Activated T-cell treated with anti-CD3 and anti-CD28 coated beads, Interleukin-2, amount 50 U/mL, for 1 hour (primary cell): ENCODE measurements at regions not wholly inside any gene's neighbourhood (a gene's known extent, or its start where the extent isn't known, plus 50 kb on each side); places are given as distances from the start of the nearest gene placed in this dataset.

Source experiments
- DNase-seq: peaks from one replicate; pipeline ENCODE4 v3.0.0-alpha.2; 2020

DNA sequence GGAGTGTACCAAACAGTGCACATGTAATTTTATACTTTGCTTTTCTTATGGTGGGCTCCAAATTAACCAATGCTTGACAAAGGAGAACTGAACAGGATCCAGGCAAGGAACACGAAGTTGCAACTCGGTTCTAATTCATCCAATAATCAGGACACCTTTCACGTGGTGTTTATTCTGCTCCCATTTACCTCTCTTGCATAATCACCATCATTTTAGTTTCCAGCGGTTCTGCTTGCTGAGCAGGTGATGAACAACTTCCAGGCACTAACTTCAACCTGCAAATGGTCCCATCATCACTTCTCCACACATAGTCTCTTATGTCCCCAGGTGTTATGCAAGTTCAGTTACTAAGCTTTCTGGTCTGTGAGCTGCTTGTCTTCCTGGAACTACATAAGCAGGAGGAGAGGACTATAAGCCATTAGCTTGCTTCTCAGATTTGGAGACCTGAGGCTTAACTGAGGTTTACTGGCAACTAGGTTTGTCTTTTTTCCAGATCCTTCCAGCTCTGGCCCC is 326.8 kb upstream of the SLC30A5 start:
- no peak for DNase-seq

- no peak for DNase-seq
Observed at GRCh38 chr5:68770551-68770950, 323.3 kb upstream of the SLC30A5 start.

DNA sequence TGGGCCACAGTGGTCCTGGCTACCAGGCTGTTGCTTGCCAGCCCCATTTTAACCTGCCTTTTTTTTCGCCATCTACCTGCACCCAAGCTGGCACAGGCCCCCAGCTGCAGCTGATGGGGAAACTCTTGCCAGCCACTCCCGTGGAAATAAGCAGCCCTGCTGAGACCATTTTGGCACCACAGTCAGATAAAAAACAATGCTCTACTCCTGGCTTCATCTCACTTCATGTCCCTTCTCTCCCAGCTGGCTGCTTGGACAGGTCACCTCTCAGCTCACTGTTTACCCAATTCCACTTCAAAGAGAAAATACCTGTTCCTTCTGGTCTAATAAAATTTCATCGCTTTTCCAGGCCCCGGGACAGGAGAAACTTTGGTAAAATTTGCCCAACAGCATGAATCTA is 322.6 kb upstream of the SLC30A5 start:
- DNase-seq: no peak

DNA sequence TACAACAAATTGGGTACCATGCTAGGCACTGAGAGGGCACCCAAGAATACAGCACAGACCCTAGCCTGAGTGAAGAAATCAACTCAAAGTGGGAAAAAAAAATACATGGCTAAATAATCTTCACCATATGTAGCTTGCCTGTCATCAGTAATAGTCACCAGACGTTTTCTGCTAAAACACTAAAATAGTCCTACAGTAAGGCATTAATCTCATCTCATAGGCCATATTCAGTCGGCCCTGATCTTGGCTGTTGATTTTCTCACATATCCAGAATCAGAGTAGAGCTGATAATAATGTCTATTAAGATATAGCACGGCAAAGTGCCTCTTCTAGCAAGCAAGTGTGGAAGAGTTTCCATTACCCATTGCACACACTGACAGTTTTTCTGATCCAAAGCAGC is 322.1 kb upstream of the SLC30A5 start:
- no peak for DNase-seq

DNA sequence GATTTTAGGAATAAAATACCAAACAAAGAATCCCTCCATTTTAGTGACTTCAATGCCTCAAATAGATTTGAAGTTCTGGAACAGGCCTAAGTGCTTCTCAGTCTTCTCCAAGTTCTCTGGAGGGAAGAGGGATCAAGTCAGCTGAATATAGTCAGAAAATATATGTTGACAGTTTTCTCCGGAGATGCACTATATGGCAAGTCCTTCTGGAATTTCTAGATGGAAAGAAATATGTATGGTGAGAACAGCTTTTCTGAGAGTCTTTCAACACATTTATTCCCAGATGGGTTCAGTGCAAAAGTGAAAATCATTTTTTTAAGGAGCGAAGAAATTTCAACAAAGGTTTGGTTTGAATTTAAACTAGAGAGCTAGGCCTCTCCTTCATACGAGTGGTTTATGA is 317.4 kb upstream of the SLC30A5 start:
- DNase-seq: no peak

DNA sequence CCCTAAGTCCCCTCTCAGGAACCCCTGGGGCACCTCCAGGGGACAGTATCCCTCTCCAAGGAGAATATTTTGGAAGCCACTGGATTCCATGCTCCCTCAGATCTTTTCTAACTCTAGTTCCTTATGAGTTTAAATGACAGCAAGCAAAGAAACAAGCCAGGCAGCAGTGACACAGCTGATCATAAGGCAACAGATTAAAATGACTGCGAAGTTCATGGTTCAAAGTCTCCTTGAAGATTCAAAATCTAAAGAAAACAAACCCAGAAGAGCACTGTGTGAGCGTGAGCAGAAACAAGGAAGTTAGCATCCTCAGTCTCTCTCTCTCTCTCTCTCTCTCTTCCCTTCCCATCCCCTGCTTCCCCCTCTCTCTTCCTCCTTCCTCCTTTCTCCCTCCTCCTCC is 316.7 kb upstream of the SLC30A5 start:
- no peak for DNase-seq

DNA sequence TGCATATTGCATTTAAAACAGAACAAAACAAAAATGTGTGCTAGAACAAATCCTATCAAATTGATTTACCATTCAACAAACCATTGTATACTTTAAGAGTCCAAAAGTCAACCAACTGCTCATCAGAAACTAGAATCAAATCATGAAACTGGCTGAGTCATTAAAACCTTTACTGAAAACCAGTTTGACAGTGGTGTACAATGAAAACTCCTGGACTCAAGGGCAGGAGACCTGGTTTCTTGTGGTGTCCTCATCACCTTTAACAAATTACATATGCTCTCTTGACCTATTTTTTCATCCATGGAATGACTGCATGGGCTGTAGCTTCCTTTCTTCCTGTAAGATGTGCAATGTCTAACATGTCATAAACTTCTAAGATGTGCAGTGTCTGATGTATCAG is 315.3 kb upstream of the SLC30A5 start:
- no peak for DNase-seq

- no peak for DNase-seq
Observed at GRCh38 chr5:68780299-68780955, 313.4 kb upstream of the SLC30A5 start.

GRCh38 chr5:68793074-68793473 is 300.7 kb upstream of the SLC30A5 start:
- no peak for DNase-seq

DNA sequence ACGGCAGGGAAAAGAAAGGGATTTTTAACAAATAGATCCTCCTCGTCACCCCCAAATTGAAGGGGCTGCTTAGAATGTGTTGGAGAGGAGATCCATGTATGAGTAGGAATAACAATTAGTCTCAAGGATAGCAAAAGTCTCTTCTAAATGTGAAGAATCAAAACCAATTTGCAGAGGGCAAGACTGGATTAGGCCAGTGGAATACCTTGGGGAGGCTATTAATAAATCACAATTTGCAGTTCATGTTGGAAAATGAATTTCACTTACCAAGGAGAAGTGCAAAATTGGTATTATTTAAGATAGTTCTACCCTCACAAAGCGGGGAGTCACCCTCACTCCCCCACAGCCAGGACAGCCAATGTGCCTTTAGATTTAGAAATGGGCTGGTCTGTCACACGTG is 299.8 kb upstream of the SLC30A5 start:
- no peak for DNase-seq

DNA sequence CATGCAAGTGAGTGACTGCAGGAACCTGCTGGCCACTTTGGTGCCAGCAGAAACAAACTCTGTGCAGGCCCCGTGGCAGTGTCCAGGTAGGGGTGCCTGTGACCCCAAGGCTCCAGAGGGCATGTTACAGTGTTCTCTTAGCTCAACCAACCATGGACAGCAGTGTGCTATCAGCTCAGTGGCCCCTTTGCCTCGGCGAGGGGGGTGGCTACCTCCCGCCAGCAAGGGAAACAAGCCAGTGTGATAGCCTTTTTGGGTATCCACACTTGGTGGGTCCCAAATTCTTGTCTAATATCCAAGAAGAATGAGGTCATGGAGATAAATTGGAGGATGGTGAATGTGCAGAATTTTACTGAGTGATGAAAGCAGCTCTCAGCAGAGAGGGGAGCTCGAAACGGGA is 298.6 kb upstream of the SLC30A5 start:
- no peak for DNase-seq

DNA sequence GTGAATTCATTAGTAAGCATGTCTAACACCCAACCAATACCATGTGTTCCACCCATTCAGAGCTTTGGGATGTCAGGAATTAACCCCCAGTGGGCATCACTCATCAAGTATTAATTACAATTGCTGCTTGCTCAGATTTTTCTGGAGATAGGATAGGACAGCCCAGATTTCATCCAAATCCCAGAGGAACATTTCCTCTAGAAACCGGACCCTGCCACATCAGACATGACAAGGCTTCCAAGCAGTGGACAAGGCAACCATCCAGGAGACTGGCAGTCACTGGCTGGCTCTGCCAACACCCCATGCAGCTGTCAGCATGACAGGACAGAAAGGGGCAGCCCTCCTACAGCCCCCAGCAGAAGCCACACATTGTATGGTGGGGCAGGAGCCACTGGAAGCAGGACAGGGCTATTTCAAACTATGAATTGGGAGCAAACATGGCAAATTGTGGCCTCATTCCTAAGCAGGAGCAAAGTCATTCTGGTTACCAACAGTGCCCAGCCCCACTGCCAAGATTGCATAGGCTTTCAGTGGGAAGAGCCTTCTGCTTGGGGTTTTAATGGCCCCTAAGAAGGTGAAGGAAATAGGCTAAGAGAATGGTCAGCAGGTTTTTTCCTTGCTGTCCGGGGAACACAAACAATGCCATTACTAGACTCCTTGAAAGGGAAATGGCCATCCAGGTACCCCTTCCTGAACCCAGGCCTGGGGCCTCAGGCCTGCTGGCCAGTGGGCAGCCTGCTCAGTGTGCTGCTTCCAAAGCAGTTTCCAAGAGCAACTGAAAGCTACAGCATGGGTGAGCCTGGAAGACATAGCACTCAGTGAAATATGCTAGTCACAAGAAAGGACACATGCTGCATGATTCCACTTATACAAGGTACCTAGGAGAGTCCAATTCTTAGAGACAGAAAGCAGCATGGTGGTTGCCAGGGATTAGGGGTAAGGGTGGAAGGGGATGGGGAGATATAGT is 294.7 kb upstream of the SLC30A5 start:
- no peak for DNase-seq

DNA sequence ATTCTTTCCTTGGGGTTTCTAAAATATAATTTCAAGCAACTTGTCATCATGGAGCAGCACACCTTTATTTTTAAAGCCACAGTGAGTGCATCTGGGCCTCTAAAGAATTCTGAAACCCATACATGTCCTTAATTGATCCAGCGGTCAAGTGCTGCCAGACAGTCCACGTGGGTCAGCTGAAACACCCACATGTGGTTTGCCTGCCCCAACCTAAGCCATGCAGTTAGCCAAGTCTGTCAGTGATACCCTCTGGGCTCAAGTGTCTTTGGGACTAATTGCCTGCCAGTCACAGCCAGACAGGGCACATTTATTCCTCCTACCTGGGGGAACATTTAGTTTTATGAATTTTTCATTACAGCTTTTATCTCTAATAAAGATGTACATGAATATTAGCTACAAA is 291.4 kb upstream of the SLC30A5 start:
- DNase-seq: no peak

DNA sequence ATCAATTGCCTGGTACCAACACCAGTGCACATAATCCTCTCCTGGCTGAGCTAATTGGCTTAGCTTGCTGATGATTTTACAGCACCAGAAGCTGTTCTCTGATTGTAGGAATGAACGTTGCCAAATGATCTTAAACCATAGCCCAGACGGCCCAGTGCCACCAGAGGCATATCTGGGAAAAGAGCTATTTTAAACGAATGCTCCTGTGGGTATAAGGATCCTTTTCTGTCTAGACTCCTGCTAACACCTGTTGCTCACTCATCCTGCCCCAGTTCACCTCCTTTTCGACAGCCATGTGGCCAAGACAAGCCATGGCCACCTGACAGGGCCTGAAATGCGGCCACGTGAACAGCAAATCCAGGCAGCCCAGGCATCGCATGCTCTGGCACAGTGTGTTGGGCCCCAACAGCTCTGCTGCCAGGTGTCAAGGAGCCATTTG is 289.9 kb upstream of the SLC30A5 start:
- DNase-seq: no peak

DNA sequence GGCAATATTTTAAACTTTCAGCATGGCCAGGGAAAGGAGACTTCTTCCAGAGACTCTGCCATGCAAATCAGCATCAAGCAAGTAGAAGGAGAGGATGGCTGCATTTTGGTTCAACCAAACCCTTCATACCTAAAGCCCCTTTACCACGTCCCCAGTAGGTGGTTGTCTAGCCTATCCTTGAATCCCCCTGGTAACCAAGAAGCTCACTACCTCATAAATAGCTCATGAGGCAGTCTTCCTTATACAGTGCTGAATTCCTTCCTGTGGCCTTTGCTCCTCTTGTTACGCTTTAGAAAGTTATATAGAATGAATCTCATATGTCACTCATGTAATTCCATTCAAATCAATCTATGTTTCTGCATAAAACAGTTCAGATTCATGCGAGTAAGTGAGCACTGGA is 289.5 kb upstream of the SLC30A5 start:
- DNase-seq: no peak

DNA sequence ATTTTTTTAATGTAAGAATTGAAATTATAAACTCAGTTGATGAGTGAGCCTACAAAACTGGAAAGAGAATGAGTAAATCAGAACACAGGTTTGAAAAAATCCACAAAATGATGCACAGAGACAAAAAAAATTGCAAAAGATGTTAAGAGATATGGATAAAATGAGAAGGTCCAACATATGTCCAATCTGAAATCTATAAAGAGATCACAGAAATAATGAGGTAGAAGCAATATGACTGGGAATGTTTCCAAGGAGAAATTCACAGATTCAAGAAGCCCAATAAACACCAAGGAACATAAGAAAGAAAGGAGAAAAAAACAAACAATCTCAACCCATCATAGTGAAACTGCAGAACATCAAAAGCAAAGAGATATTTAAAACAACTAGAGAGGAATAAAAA is 288.4 kb upstream of the SLC30A5 start:
- no peak for DNase-seq

DNA sequence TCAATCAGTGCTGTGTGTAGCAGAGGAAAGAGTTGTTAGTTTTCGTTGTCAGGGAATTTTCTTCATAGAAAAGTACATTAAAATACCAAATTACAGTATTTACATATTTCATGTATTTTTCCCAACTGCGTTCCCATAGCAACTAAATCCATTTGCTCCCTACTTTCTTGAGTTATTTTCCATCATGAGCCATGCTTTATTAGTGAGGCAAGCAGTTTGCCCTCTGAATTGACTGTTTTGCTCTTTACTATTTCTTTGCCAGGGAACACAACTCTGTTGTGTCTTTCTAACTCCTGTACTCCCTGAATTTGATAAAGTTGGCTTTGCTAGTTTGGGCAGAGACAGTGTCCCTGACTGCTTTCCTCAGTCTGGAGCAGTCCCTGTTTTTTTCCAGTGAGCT is 276.2 kb upstream of the SLC30A5 start:
- no peak for DNase-seq

- no peak for DNase-seq
Observed at GRCh38 chr5:68818057-68818695, 275.6 kb upstream of the SLC30A5 start.

DNA sequence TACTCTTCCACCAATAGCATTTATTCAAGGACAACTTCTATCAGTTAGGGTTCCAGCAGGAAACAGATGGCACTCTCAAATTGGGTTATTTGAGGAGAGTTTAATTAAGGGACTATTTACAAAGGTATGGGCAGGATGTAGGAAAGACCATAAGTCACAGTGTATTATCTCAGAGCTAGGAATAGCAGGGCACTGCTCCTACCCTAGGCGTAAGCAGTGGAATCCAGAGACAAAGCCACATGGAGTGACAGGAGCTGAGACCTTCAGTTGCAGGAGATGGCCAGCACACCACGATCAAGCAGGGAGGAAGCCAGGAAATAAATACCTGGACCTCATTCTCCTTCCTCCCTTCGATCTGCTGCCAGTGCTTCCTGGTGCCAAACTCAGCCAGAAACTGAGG is 274.9 kb upstream of the SLC30A5 start:
- DNase-seq: no peak

DNA sequence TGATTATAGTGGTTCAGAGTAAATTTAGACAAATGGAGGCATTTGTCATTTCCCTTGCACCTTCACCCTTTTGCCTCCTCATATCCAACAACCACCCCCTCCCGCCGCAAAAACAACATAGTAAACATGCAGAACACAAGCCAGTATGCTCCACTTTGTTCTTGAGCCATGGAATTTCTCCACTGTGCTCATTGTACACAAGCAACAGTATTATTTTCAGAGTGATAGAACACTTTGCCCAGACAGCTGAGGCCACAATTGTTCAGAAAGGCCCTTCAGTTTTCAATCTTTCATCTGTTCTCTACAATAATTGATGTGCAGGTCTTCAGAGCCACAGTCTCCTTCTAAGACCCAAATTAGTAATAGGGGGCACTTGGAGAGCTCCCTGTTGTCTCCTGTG is 272.8 kb upstream of the SLC30A5 start:
- DNase-seq: no peak

GRCh38 chr5:68822796-68823195 is 271.0 kb upstream of the SLC30A5 start:
- DNase-seq: no peak

- DNase-seq: no peak
Observed at GRCh38 chr5:68823301-68823700, 270.5 kb upstream of the SLC30A5 start.

DNA sequence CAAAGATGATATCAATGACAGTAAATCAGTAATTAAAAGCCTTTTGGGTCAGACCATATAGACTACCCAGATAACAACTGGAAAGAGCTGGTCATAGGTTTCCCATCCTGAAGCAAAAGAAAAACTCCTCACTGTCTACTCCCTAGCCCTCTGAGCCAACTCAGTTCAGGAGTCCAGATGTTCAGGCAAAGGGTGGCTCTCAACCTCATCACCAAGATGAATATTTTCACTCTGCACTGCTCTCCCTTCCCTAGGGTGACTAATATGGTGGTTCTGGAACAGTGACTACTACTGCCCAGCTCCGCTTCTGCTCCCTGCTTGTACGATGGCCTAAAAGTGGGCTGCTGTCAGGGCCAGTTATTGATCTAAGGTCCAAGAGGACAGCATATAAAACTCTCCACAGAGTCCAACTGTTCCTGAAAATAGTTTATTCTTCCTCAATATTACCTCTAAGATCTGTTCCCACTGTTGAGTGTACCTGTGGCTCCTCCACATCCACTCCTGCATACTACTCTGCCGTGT is 263.4 kb upstream of the SLC30A5 start:
- DNase-seq: no peak
